ENCODE measurements at regions not wholly inside any gene's neighbourhood (a gene's known extent, or its start where the extent isn't known, plus 50 kb on each side); places are given as distances from the start of the nearest gene placed in this dataset.
"Not testable (repeated sequence)": the region's sequence is repeated elsewhere in the genome, so short reads cannot be mapped to it uniquely, and the experiment has no call there.

DNA sequence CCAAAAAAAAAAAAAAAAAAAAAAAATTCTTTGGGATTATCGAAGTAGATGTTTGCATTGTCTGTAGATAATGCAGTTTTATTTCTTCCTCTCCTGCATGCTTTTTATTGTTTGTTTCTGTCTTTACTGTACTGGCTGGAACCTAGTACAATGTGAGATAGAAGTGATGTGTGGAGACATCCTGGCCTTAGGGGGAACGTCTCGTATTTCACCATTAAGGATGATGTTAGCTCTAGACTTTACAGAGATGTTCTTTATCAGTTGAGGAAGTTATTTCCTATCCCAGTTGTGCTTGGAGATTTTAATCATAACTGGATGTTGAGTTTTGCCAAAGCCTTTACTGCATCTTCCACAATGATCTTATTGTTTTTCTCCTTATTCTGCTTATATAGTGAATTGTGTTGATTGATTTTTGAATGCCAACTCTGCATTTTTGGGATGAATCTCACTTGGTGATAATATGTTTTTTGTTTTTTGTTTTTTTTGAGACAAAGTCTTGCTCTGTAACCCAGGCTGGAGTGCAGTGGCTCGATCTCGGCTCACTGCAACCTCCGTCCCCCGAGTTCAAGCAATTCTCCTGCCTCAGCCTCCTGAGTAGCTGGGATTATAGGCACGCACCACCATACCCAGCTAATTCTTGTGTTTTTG is 179.7 kb downstream of the LAT start:
- TF ChIP-seq, protein P1, sequence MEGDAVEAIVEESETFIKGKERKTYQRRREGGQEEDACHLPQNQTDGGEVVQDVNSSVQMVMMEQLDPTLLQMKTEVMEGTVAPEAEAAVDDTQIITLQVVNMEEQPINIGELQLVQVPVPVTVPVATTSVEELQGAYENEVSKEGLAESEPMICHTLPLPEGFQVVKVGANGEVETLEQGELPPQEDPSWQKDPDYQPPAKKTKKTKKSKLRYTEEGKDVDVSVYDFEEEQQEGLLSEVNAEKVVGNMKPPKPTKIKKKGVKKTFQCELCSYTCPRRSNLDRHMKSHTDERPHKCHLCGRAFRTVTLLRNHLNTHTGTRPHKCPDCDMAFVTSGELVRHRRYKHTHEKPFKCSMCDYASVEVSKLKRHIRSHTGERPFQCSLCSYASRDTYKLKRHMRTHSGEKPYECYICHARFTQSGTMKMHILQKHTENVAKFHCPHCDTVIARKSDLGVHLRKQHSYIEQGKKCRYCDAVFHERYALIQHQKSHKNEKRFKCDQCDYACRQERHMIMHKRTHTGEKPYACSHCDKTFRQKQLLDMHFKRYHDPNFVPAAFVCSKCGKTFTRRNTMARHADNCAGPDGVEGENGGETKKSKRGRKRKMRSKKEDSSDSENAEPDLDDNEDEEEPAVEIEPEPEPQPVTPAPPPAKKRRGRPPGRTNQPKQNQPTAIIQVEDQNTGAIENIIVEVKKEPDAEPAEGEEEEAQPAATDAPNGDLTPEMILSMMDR (IDR thresholded peaks at IDR 0.05): not testable (repeated sequence)
- TF ChIP-seq POLR2AphosphoS5 (IDR thresholded peaks at IDR 0.05): not testable (repeated sequence)

Data from suprapubic skin (tissue), 3 donors.